Caco-2 (cell line): ENCODE measurements at regions not wholly inside any gene's neighbourhood (a gene's known extent, or its start where the extent isn't known, plus 50 kb on each side); places are given as distances from the start of the nearest gene placed in this dataset.

Source experiments
- BruUV-seq: library from RNA; stranded (reverse); fragments of 400-500 nt; replicated peaks from 2 replicates; lab custom pipeline; 2021; lab: Mats Ljungman, UMichigan
- CTCF ChIA-PET: fragments of 300-600 bp; sonication (Branson Sonifier 250); formaldehyde crosslinking; loops from one replicate; lab custom pipeline; 2022; ENCODE audit warnings: antibody characterized with exemption; lab: Charles Lee
- POLR2A ChIA-PET: fragments of 300-600 bp; sonication (Branson Sonifier 250); formaldehyde crosslinking; loops from one replicate; lab custom pipeline; 2022; ENCODE audit warnings: antibody characterized with exemption; lab: Charles Lee
- DNase-seq, 2 experiments: peaks; one replicate each; pipeline versions ENCODE4 v3.0.0 to v3.0.0-alpha.2; 2020 to 2022
- H3K27me3 ChIP-seq: replicated peaks from 2 replicates; pipeline ENCODE4 v1.6.0; 2011; ENCODE audit warnings: low read length; ENCODE audit not compliant: control insufficient read depth, insufficient read depth
- H3K36me3 ChIP-seq: 2 replicates; pipeline ENCODE4 v1.5.1; 2011; ENCODE audit warnings: low read length; ENCODE audit not compliant: control insufficient read depth, insufficient read depth
- H3K4me1 ChIP-seq: fragments of 250-450 bp; sonication (Bioruptor Pico); 2 replicates; pipeline ENCODE4 v1.5.1; 2020; ENCODE audit warnings: mild to moderate bottlenecking
- H3K4me3 ChIP-seq: 2 replicates; pipeline ENCODE4 v1.5.1; 2011; ENCODE audit warnings: low read depth, mild to moderate bottlenecking, control low read depth, low read length
- H3K9me3 ChIP-seq: fragments of 250-450 bp; sonication (Bioruptor Pico); 2 replicates; pipeline ENCODE4 v1.5.1; 2020; ENCODE audit warnings: mild to moderate bottlenecking, moderate library complexity
- H3K27ac Mint-ChIP-seq: one replicate; pipeline ENCODE4 v1.8.0; 2022; ENCODE audit warnings: mixed read lengths; ENCODE audit not compliant: unreplicated experiment
- H3K27me3 Mint-ChIP-seq: one replicate; pipeline ENCODE4 v1.8.0; 2022; ENCODE audit warnings: mixed read lengths; ENCODE audit not compliant: insufficient read depth, unreplicated experiment
- H3K36me3 Mint-ChIP-seq: one replicate; pipeline ENCODE4 v1.8.0; 2022; ENCODE audit warnings: mild to moderate bottlenecking, mixed read lengths; ENCODE audit not compliant: insufficient read depth, unreplicated experiment
- H3K4me1 Mint-ChIP-seq: one replicate; pipeline ENCODE4 v1.8.0; 2022; ENCODE audit warnings: low read depth, mixed read lengths; ENCODE audit not compliant: unreplicated experiment
- H3K4me3 Mint-ChIP-seq: one replicate; pipeline ENCODE4 v1.8.0; 2022; ENCODE audit warnings: mild to moderate bottlenecking, moderate library complexity, mixed read lengths; ENCODE audit not compliant: unreplicated experiment
- H3K9me3 Mint-ChIP-seq: one replicate; pipeline ENCODE4 v1.8.0; 2022; ENCODE audit warnings: mixed read lengths; ENCODE audit not compliant: unreplicated experiment
- CTCF ChIP-seq, 2 experiments: fragments of 200-600 bp in 1 of 2; IDR thresholded peaks; 1 replicate in 1 of 2; 2 replicates in 1 of 2; pipeline versions ENCODE4 v1.5.1 to v1.8.0; 2011 to 2022; ENCODE audit warnings: antibody characterized with exemption in 1 of 2, control low read depth in 1 of 2, inconsistent platforms in 1 of 2, low read depth in 1 of 2, low read length in 1 of 2, mild to moderate bottlenecking in 1 of 2, moderate library complexity in 1 of 2; ENCODE audit not compliant: insufficient read depth in 1 of 2, severe bottlenecking in 1 of 2, unreplicated experiment in 1 of 2
- intact Hi-C: fragments of 100-400 bp; cut with micrococcal nuclease; formaldehyde crosslinking; loops from one replicate; pipeline ENCODE4 v1.10.0; 2022; ENCODE audit not compliant: unreplicated experiment

- H3K4me3 Mint-ChIP-seq: no peak overlapping the region
- CTCF ChIA-PET: no interaction called here
- POLR2A ChIA-PET: no interaction called here
- Histone ChIP-seq H3K4me3 (no peak overlapping the region), H3K36me3 (no peaks in the 10 kb centered on the region), H3K4me1 (no peaks in the 10 kb centered on the region), H3K9me3 (no peaks in the 10 kb centered on the region), H3K27me3 (no peaks in the 10 kb centered on the region)
- no TSS peak for BruUV-seq
- intact Hi-C loops: no loop called here
- H3K27ac Mint-ChIP-seq: no peak overlapping the region
- no peaks in the 10 kb centered on the region for H3K4me1 Mint-ChIP-seq
- no peaks in the 10 kb centered on the region for H3K36me3 Mint-ChIP-seq
- DNase-seq: no peak
- TF ChIP-seq CTCF (IDR thresholded peaks at IDR 0.05; ENCODE audit: insufficient read depth in 1 of 2, low read depth in 1 of 2, low read length in 1 of 2, severe bottlenecking in 1 of 2, unreplicated experiment in 1 of 2): no peak
- H3K27me3 Mint-ChIP-seq: no peaks in the 10 kb centered on the region
- no peaks in the 10 kb centered on the region for H3K9me3 Mint-ChIP-seq
These were observed 725.1 kb upstream of the CDH7 start for GRCh38 chr18:65025756-65026155.

DNA sequence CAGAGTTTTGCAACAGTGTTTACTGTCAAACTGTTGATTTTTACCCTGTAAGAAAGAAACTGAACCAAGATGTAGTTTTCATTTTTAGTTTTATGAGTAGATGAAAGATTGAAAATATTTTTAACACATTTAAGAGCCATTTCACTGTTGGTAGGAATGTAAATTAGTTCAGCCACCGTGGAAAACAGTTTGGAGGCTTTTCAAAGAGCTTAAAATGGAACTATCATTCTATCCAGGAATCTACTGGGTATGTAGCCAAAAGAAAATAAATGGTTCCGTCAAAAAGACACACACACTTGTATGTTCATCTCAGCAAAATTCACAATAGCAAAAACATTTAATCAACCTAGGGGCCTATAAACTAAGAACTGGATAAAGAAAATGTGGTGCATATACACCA is 729.8 kb upstream of the CDH7 start:
- ChIA-PET CTCF (no interaction called here), POLR2A (no interaction called here)
- Histone ChIP-seq H3K9me3 (no peaks in the 10 kb centered on the region), H3K36me3 (no peaks in the 10 kb centered on the region), H3K27me3 (no peaks in the 10 kb centered on the region), H3K4me1 (no peaks in the 10 kb centered on the region), H3K4me3 (no peak overlapping the region)
- H3K4me1 Mint-ChIP-seq: no peaks in the 10 kb centered on the region
- intact Hi-C loops: no loop called here
- no peak for DNase-seq
- no peak overlapping the region for H3K4me3 Mint-ChIP-seq
- H3K27me3 Mint-ChIP-seq: no peaks in the 10 kb centered on the region
- H3K27ac Mint-ChIP-seq: no peak overlapping the region
- no peaks in the 10 kb centered on the region for H3K9me3 Mint-ChIP-seq
- TF ChIP-seq CTCF (IDR thresholded peaks at IDR 0.05; ENCODE audit: insufficient read depth in 1 of 2, low read depth in 1 of 2, low read length in 1 of 2, severe bottlenecking in 1 of 2, unreplicated experiment in 1 of 2): no peak
- H3K36me3 Mint-ChIP-seq: no peaks in the 10 kb centered on the region
- no TSS peak for BruUV-seq

GRCh38 chr18:65018184-65018583 is 732.6 kb upstream of the CDH7 start:
- no peak overlapping the region for H3K4me3 Mint-ChIP-seq
- ChIA-PET POLR2A (no interaction called here), CTCF (no interaction called here)
- intact Hi-C loops: no loop called here
- H3K9me3 Mint-ChIP-seq: no peaks in the 10 kb centered on the region
- no peak overlapping the region for H3K27ac Mint-ChIP-seq
- H3K4me3 ChIP-seq: no peak overlapping the region
- BruUV-seq: no TSS peak
- no peaks in the 10 kb centered on the region for H3K27me3 ChIP-seq
- no peaks in the 10 kb centered on the region for H3K36me3 ChIP-seq
- H3K36me3 Mint-ChIP-seq: no peaks in the 10 kb centered on the region
- no peaks in the 10 kb centered on the region for H3K4me1 Mint-ChIP-seq
- no peaks in the 10 kb centered on the region for H3K9me3 ChIP-seq
- TF ChIP-seq CTCF (IDR thresholded peaks at IDR 0.05; ENCODE audit: insufficient read depth in 1 of 2, low read depth in 1 of 2, low read length in 1 of 2, severe bottlenecking in 1 of 2, unreplicated experiment in 1 of 2): no peak
- H3K27me3 Mint-ChIP-seq: no peaks in the 10 kb centered on the region
- DNase-seq: no peak
- H3K4me1 ChIP-seq: no peaks in the 10 kb centered on the region
